Upper lobe of right lung (tissue), 1 donor: ENCODE measurements at regions not wholly inside any gene's neighbourhood (a gene's known extent, or its start where the extent isn't known, plus 50 kb on each side); places are given as distances from the start of the nearest gene placed in this dataset.

Experiments
- ATAC-seq: fragments of 200-7000 bp; cut with Tn5 transposase; one replicate; pipeline ENCODE4 v1.9.1; 2020; ENCODE audit warnings: mild to moderate bottlenecking, moderate library complexity
- DNase-seq: peaks from one replicate; pipeline ENCODE4 v3.0.0-alpha.2; 2020
- H3K27ac ChIP-seq: fragments of 200-600 bp; one replicate; pipeline ENCODE4 v1.8.0; 2022
- H3K27me3 ChIP-seq: fragments of 200-600 bp; one replicate; pipeline ENCODE4 v1.8.0; 2022; ENCODE audit warnings: mild to moderate bottlenecking
- H3K36me3 ChIP-seq: fragments of 200-600 bp; one replicate; pipeline ENCODE4 v1.8.0; 2022
- H3K4me1 ChIP-seq: fragments of 200-600 bp; one replicate; pipeline ENCODE4 v1.8.0; 2022
- H3K4me3 ChIP-seq: fragments of 200-600 bp; one replicate; pipeline ENCODE4 v1.8.0; 2022; ENCODE audit warnings: mild to moderate bottlenecking
- H3K9me3 ChIP-seq: fragments of 200-600 bp; one replicate; pipeline ENCODE4 v1.8.0; 2022
- CTCF ChIP-seq: fragments of 200-600 bp; IDR thresholded peaks from one replicate; pipeline ENCODE4 v1.8.0; 2022; ENCODE audit warnings: antibody characterized with exemption
- intact Hi-C: fragments of 100-400 bp; cut with DNase I; formaldehyde crosslinking; loops from one replicate; pipeline ENCODE4 v1.11.0; 2022
- donor health status: DM: no; HTN: yes; CAD: no; lungs with severe emphysema.

- ATAC-seq, result no peak
- intact Hi-C loops, result no loop called here
- no peaks in the 10 kb centered on the region for H3K36me3 ChIP-seq
- no peak overlapping the region for H3K4me3 ChIP-seq
- no peaks in the 10 kb centered on the region for H3K4me1 ChIP-seq
- H3K9me3 ChIP-seq, result peaks cover 3% of the 10 kb centered on the region
- no peaks in the 10 kb centered on the region for H3K27me3 ChIP-seq
- no peak for DNase-seq
- H3K27ac ChIP-seq, result no peak overlapping the region
- no peak for TF ChIP-seq CTCF
Measured at GRCh38 chr20:24756292-24757025, 192.6 kb upstream of the CST7 start.

GRCh38 chr20:24761220-24762065 is 187.6 kb upstream of the CST7 start:
- DNase-seq (no peak), ATAC-seq (no peak)
- Histone ChIP-seq H3K36me3 (no peaks in the 10 kb centered on the region), H3K4me1 (no peaks in the 10 kb centered on the region), H3K9me3 (peaks cover 3% of the 10 kb centered on the region), H3K4me3 (no peak overlapping the region), H3K27ac (no peak overlapping the region), H3K27me3 (no peaks in the 10 kb centered on the region)
- TF ChIP-seq CTCF, result no peak
- intact Hi-C loops, result no loop called here

- DNase-seq (no peak), ATAC-seq (no peak)
- H3K9me3 ChIP-seq, result peaks cover 3% of the 10 kb centered on the region
- intact Hi-C loops, result no loop called here
- H3K27me3 ChIP-seq, result no peaks in the 10 kb centered on the region
- no peak for TF ChIP-seq CTCF
- no peaks in the 10 kb centered on the region for H3K36me3 ChIP-seq
- no peak overlapping the region for H3K4me3 ChIP-seq
- H3K4me1 ChIP-seq, result no peaks in the 10 kb centered on the region
- no peak overlapping the region for H3K27ac ChIP-seq
Measured at GRCh38 chr20:24762371-24762770, 186.7 kb upstream of the CST7 start.

- H3K27ac ChIP-seq, result no peak overlapping the region
- intact Hi-C loops, result no loop called here
- no peak for TF ChIP-seq CTCF
- no peaks in the 10 kb centered on the region for H3K4me1 ChIP-seq
- DNase-seq (no peak), ATAC-seq (no peak)
- H3K36me3 ChIP-seq, result no peaks in the 10 kb centered on the region
- H3K4me3 ChIP-seq, result no peak overlapping the region
- H3K9me3 ChIP-seq, result peaks cover 3% of the 10 kb centered on the region
- no peaks in the 10 kb centered on the region for H3K27me3 ChIP-seq
Measured at GRCh38 chr20:24762791-24763350, 186.2 kb upstream of the CST7 start.

- intact Hi-C loops, result no loop called here
- Histone ChIP-seq H3K36me3 (no peaks in the 10 kb centered on the region), H3K9me3 (peaks cover 3% of the 10 kb centered on the region), H3K27ac (no peak overlapping the region), H3K27me3 (no peaks in the 10 kb centered on the region), H3K4me3 (no peak overlapping the region), H3K4me1 (no peaks in the 10 kb centered on the region)
- no peak for ATAC-seq
- no peak for TF ChIP-seq CTCF
- no peak for DNase-seq
Measured at GRCh38 chr20:24763386-24764026, 185.6 kb upstream of the CST7 start.
